Liver (tissue), 3 donors: ENCODE measurements at regions not wholly inside any gene's neighbourhood (a gene's known extent, or its start where the extent isn't known, plus 50 kb on each side); places are given as distances from the start of the nearest gene placed in this dataset.

Experiments
- GABPA ChIP-seq, 2 donors: IDR thresholded peaks in 1 of 2; conservative IDR thresholded peaks in 1 of 2; 2 replicates each; pipeline ENCODE4 v1.6.1; 2016; ENCODE audit warnings: antibody characterized with exemption in 2 of 2, mild to moderate bottlenecking in 1 of 2, moderate library complexity in 1 of 2
- RAD21 ChIP-seq, 2 donors: IDR thresholded peaks; 2 replicates each; pipeline ENCODE4 v1.6.1; 2016; ENCODE audit warnings: antibody characterized with exemption in 2 of 2, mild to moderate bottlenecking in 2 of 2
- TF ChIP-seq, protein P1 (sequence below): fragments of 150-350 bp; IDR thresholded peaks from 2 replicates; pipeline ENCODE4 v1.5.1; 2017; ENCODE audit warnings: improper control_type of control experiment, low read depth, low read length; ENCODE audit not compliant: missing input control
- donor health status: healthy.
- donor health status: healthy.

DNA sequence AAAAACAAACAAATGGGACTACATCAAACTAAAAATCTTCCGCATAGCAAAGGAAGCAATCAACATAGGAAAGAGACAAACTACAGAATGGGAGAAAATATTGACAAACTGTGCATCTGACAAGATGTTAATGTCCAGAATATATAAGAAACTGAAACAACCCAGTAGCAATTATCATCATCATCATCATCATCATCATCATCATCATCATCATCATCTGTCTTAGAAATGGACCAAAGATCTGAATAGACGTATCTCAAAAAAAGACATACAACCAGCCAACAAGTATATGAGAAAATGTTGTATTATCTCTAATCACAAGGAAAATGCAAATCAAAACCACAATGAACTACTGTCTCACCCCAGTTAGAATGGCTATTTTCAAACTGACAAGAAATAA, 173.9 kb downstream of the PRR20E start:
- TF ChIP-seq GABPA (IDR thresholded peaks at IDR 0.05 in 1 of 2, conservative IDR thresholded peaks at IDR 0.05 in 1 of 2) (no peak), RAD21 (IDR thresholded peaks at IDR 0.05) (no peak)
- TF ChIP-seq, protein P1, sequence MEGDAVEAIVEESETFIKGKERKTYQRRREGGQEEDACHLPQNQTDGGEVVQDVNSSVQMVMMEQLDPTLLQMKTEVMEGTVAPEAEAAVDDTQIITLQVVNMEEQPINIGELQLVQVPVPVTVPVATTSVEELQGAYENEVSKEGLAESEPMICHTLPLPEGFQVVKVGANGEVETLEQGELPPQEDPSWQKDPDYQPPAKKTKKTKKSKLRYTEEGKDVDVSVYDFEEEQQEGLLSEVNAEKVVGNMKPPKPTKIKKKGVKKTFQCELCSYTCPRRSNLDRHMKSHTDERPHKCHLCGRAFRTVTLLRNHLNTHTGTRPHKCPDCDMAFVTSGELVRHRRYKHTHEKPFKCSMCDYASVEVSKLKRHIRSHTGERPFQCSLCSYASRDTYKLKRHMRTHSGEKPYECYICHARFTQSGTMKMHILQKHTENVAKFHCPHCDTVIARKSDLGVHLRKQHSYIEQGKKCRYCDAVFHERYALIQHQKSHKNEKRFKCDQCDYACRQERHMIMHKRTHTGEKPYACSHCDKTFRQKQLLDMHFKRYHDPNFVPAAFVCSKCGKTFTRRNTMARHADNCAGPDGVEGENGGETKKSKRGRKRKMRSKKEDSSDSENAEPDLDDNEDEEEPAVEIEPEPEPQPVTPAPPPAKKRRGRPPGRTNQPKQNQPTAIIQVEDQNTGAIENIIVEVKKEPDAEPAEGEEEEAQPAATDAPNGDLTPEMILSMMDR: no peak
